Dermis microvascular lymphatic vessel endothelial cell (primary cell): ENCODE measurements at regions not wholly inside any gene's neighbourhood (a gene's known extent, or its start where the extent isn't known, plus 50 kb on each side); places are given as distances from the start of the nearest gene placed in this dataset.
A peak's percentile ranks its signal among the peaks of the same experiment; 100 is the strongest.

Source experiments
- DNase-seq, 2 donors: peaks; one replicate each; pipeline versions ENCODE4 v3.0.0 to v3.0.0-alpha.2; 2010; ENCODE audit warnings: low read depth in 2 of 2

DNA sequence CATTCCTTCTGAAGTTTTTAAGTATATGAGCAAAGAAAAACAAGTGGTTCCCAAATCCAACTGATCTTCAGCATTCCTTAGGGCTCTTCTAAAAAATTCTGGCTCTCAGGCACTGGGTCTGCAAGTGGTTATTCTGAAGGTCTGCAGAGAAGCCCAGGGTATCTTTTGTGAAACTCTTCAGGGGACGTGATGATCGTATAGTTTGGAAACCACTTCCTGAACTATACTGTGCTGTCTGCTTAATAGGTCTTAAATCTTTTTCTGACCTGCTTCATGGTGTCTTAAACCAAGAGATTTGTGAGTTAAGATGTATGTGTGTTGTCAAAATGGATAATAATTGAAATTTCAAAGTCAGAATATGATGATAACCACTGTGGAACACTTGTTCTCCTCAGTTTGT lies 115.5 kb downstream of the LHX9 start:
- no peak for DNase-seq

DNA sequence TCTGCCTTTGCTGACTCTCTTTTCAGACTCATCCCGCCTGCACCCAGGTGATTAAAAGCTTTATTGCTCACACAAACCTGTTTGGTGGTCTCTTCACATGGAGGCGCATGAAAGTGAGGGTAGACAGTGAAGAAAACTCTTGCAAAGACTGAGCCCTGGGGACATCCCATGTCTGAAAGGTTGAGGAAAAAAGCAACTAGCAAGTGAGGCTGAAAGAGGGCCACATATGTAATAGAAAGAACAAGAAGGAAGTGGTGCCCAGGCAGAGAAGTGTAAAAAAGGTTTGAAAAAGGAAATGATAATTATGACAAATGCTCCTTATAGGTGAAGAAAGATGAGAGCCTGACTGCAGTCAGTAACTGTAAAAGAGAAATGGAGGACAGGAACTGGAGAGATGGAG lies 115.9 kb upstream of the NEK7 start:
- no peak for DNase-seq

DNA sequence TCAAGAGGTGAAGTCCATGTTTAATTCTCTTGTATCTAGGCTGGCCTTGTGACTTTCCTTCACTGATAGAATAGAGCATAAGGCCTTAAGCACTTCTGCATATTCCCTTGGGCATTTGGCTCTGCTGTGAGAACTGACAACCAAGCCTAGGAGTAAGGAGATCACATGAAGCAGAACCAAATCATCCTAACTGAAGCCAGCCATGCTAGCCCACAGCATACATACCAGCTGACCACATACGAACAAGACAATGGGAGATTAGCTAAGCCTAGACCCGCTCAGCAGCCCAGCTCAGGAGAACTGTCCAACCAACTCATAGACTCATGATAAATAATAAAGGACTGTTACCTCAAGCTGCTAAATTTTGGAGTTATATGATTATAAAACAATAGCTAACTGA lies 114.6 kb upstream of the NEK7 start:
- no peak for DNase-seq

DNA sequence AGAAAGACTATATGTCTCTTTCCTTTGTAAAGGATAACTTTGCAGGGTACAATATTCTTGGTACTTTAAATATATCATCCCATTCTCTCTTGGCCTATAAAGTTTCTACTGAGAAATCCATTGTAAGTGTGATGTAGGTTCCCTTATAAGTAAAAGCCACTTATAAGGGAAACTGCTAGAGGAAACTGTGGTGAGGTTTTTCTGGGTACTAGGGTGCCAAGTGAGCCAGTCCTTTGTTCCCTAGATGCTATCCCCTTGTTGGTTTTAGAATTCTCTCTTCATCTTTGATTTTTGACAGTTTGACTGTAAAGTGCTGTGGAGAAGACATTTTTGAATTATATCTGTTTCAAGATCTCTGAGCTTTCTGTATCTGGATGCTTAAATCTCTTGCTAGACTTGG lies 108.9 kb upstream of the NEK7 start:
- DNase-seq = no peak

DNA sequence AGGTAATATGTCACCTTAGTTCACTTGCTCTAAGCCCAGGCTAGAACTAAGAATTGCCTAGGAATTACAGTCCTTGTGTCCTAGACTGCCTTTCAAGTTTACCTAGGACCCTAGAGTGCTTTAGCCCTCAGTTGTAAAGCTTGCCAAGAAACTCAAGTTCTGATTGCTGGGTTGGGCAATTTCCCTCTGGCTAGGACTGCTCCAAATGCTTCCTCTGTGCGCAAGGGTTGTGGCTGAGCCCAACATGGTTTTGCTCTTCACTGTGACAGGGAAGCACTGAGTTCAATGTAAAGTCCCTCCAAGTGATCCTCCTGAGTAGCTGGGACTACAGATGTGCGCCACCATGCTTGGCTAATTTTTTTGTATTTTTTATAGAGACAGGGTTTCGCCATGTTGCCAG lies 102.3 kb upstream of the NEK7 start:
- DNase-seq = no peak

DNA sequence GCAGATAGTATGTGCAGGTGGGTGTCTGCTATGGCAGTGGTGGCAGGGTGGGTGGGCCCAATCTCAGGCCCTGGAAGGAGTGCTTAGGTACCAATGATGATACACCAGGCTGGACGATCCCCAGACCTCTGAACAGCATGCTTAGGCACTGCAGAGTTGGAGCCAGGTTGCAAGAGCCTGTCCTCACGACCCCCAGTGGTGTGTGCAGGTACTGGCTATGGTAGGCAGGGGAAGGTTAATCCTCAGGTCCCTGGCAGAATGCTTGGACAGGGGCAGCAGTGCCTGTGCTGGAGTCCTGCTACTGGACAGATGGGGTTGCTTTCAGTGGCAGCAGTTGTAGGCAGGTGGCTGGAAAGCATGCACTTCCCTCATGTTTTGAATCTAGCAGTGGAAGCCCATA lies 100.5 kb upstream of the NEK7 start:
- DNase-seq = peak in 1 of 2 donors; percentile 1

DNA sequence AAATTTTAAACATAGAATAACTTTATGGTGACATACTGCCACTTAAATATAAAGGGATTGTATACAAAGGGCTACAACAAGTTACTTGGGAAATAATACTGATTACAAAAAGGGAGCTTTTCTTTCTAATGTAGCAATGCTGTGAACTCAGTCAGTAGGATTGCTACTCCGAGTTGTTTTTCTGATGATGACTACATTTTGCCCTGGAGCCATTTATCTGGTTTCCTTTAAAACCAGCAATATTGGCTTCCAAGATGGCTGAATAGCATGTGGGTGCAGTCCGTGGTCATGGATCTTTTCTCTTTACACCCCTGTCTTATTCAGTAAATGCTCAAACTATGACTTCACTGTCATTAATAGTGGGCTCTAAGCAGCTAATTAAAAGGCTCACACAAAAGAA lies 92.6 kb upstream of the NEK7 start:
- no peak for DNase-seq

DNA sequence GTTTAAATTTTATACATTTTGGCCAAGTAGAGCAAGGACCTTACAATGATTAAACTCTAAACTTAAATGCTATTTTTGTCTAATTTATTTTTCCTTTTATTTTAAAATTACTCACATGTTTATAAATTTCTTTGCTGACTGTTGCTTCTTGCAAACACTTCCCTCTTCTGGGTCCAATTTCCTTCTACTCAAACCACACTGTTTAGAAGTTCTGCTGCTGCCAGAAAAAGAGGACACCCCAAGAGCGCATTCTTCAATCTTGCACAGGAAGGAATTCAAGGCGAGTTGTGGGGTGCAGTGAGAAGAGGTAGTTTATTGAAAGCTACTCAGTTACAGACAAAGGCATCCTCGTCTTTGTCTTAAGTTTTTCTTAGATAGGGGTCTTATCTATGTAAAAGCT lies 88.5 kb upstream of the NEK7 start:
- no peak for DNase-seq

DNA sequence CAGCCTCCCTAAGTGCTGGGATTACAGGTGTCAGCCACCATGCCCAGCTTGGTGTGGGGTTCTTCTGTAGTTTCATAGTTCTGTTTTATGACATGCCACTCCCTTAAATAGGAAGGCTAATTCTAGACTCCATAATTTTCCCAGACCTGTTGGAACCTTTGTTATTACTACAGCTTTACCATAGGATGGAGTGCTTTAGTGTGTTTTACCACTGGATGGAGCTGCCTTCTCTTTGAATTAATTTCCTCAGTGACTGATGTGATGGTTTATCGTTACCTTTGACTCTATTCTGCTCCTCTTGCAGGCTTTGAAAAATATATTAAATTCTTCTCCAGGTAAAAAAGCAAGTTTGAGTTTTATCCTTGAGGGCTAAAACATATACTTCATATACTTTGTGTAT lies 84.6 kb upstream of the NEK7 start:
- DNase-seq = peak; percentile 32 to 41

DNA sequence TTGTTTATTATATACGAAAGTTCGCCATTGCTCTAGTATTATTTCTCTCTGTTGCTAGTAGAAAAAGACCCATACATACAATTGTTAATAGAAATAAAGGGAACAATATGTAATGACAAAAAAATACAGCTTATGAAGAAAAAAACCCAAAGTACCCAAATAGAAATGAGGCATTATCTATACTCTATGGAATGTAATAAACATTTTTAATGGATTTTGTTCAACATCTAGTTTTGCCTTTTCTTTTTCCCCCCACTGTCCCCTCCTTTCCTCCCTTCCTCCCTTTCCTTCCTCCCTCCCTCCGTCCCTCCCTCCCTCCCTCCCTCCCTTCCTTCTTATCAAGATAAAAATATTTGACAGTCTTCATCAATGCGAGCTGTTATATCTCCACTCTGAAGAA lies 81.5 kb upstream of the NEK7 start:
- DNase-seq = no peak

DNA sequence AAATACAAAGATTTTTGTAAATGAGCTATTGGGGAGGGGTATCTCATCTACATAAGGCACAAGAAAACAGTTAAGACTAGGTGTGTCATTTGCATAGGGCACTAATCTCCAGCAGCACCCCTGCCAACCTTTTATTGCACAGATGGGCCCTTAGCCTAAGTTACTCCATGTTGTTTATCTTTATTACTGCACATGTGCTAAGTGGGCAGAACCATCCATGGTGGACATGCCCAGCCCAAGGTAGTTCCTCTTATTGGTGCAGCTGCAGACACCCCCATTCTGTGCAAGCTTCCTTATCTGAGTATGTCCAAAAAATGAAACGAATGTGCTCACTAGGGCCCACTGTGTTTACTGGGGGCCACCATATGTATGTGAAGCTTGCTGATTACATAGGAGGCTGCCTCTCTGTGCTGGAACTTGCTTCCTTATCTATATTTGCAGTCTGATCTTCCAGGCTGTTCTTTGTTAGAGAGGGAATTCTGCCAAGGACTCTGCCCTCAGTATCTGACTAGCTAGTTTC lies 77.3 kb upstream of the NEK7 start:
- DNase-seq = no peak

DNA sequence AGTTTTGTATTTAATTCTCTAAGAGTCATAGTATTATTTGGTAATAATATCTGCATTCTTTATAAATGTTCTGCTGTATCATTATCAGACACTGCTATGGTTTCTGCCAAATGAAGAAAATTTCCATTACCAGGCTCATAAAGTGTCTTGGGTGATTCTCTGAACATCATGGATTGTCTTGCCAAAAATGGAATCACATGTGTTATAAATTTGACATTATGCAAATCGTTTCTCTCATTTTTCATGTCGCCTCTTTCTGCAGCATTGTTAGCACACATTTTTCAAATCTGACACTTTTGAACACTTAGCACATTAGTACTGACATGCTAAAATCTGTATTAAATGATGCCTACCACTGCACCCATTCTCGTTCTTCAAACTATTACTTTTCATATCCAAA lies 74.2 kb upstream of the NEK7 start:
- no peak for DNase-seq

DNA sequence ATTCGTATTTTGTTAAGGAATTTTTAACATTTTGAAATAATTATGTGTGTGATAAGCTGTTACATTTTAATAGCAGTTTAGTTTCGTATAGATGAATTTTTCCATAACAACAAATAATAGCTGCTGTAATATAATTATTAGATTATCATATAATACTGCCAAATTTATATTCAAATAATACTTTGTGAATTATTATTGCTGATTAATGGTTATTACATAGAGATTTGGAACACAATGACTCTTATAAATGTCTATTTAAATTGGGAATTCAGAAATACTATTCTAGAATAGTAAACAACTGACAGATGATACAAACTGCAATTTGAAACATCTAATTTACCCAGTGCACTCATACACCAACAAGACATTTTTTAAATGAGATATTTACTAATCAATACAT lies 73.2 kb upstream of the NEK7 start:
- DNase-seq = no peak

DNA sequence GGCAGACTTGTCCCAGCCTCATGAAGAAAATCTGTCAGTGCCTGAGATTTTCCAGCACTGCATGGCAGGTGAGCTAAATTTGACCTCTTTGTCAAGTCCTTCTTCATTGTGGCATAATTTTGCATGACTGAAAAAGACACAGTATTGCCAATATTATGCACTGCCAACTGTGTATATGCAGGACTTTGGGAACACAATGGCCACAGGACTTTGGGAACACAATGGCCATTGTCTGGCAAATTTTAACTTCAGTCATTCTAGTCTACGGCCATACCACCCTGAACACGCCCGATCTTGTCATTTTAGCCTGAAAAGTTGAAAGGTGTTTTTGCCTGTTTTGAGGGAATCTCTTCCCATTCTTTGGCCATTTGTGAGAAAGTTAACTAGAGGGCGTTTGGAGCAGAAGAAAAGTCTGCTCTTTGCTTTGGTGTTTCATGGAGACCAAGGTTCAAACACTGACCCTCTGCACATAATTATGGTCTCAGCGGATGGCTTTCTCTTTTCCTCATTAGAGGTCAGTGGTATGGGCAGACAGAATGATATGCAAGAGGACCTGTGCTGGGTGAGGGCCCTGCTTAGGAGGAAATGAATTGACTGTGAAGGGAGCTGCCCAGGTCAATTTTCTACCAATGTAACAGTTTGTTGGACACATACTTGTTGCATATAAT lies 72.4 kb upstream of the NEK7 start:
- no peak for DNase-seq

DNA sequence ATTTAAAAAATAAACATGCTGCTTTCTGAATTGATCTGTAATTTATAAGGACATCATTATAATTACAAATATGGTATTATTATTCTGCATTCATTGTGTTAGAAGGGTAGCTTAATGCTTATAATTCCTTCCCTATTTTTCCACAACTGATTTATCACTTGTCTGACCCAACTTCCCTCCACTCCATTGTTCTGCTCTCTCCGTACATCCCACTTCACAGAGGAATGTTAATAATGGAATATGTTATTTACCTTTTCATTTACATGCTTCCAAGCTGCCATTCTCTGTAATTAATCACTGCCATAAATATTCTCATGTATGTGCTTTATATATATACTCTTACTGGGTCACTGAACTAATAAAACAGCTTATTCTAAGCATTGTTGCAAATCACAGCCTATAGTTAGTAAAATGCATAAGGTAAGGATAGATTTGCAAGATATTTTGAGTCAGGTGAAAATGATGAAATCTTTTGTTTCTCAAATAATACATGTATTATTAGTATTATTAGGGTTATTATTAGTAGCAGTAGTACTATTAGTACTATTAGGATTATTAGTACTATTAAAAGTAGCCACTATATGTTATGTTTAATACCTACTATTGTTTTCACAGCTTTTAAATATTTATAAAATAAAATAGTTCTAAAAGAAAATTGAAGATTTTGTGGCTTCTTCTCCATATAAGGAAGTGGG lies 70.6 kb upstream of the NEK7 start:
- peak; percentile 67 to 77 for DNase-seq

DNA sequence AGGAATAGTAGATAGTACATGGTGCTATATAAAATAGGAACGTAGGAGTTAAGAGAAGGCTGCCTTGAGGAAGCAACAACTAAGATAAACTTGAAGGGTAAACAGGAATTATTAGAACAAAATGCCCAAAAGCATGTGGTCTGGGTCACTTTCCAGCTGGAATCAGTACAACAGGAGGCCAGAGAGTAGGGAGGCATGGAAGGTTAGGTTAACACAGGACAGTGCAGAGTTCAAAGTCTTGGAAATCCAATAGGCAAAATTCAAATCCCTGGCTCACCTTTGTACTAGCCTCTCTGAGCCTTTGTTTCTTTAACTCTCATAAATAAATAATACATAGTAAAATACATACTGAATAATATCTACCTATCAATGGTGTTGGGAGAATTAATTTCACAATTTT lies 69.0 kb upstream of the NEK7 start:
- no peak for DNase-seq

DNA sequence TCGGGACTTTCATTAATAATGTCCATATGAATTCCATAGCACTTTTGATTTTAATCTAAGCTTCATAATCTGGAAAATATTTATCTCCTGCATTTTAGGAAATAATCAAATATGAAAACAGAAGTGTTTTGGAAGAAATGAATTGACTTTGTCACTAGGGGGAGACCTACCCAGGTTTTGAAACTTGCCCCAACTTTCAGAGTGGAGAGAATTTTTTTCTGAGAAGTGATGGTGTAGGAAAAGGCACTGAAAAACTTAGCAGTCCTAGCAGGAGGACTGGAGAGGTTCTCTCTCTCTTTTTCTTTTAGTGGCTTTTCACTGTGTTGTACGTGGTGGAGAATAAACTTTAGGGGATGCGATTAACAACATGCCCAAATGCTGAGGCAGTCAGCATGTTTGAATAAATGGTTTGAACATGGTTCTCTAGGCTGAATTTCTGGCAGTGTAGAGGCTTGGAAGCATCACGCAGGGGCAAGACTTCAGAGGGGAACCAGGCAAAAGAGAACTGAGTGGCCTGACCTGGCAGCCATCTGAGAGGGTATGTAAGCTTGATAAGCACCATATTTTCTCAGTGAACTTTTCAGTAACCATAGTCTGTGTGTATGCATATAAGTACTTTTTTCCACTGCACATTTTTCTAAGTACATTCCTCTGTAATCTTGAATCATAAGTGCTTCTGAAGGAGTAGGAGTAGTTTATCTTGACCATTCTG lies 68.3 kb upstream of the NEK7 start:
- peak; percentile 16 to 55 for DNase-seq

DNA sequence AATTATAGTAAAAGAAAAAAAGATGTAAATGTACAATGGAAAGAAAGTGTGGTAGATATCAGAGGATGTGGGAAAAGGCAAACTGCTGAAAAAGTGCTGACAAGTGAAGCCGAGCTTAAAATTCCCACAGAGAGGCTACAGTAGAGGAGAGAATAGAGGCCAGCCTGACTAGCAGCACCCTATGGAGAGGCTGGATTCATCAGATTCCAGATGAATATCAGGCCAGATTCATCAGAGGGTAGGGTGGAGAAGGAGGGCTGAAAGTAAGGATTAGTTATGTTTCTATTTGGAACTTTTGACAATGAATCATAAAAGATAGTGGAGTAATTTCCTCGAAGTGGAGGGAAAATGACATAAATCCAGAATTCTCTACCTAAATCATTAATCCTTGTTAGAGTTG lies 60.4 kb upstream of the NEK7 start:
- no peak for DNase-seq

DNA sequence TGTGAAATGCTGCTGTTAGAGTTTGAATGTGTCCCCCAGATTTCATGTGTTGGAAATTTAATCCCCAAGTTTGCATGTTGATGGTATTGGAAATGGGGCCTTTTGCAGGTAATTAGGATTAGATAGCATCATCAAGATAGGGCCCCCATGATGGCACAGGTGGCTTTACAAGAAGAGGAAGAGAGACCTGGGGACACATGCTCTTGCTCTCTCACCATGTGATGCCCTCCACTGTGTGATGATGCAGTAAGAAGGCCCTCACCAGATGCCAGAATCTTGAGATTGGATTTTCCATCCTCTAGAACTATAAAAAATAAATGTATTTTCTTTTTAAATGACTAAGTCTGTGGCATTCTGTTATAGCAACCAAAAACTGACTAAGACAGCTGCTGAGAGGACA lies 57.0 kb upstream of the NEK7 start:
- DNase-seq = no peak

DNA sequence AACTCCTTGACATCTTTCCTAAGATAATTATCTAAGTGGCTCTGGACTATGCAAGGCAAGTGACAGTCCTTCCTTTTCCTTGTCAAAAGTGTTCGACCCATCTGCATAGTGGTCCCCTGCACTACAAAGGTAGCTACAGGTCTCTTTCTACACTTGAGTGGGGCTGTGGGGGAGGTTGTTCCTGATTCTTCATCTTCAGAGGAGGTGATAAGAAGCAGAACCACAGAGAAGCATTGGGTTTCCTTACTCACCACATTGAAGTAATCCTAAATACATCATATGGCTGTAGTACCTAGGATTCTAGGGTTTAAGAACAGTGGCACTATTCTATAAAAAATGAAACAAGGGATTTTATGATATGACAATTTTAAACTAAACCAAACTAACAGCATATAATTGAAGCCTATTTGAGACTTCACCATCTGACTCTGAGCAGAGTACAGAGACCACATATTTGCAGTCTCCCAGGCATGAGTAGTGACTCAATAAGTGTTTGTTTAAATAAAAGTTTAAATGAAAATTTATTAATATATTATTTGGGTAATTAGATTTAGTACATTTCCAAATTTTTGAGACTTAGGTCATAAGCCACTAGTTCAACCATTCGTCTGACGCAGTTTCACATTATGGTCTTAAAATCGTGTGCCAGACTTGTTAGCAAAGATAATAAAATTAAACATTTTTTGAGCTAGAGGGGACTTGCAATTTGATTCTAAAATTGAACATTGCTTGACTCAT lies 54.9 kb upstream of the NEK7 start:
- no peak for DNase-seq

DNA sequence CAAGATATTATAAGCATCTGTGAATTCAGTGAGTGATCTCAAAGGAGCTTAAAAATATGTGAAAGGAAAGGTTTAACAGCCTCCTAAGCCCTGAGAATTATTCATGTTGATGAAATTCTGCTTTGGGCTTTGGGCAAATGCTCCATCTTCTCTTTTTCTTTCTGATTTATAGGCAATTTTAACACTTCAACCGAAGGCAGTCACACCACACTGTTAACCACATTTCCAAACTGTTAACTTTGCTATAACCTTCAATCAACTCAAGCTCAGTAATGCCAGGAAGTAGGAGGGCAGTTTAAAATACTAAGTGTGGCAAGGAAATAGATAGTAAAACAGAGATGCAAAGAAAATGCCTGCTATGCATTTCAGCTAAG lies 54.4 kb upstream of the NEK7 start:
- DNase-seq = no peak

DNA sequence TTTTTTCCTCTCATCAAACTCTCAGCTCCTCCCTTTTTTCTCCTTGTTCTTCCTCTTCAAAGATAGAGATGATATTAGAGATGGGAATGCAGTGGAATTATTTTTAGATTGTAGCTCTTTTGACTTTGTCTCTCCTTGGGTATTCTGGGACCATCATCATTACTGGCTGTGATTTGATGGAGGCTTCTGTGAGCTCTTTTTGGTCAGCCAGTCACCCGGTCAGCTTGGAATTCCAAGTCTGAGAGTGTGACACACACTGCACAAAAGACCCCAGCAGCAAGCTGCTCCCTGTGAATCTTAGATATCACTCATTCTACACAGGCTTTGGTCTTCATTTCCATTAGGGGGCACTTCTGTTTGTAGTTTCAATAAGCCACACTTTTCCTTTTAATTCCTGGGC lies 51.6 kb upstream of the NEK7 start:
- DNase-seq = no peak
